DND-41 (cell line): ENCODE measurements at regions not wholly inside any gene's neighbourhood (a gene's known extent, or its start where the extent isn't known, plus 50 kb on each side); places are given as distances from the start of the nearest gene placed in this dataset.

Source experiments
- CTCF ChIP-seq: IDR thresholded peaks from 2 replicates; pipeline ENCODE4 v1.5.1; 2012; ENCODE audit warnings: borderline replicate concordance, low read length, moderate library complexity, mild to moderate bottlenecking; ENCODE audit not compliant: poor library complexity, severe bottlenecking; ENCODE audit errors: extremely low read depth
- EZH2 ChIP-seq: IDR thresholded peaks from 3 replicates; pipeline ENCODE4 v1.6.1; 2012; ENCODE audit warnings: borderline replicate concordance, low read depth, mild to moderate bottlenecking, moderate library complexity, low read length, inconsistent platforms; ENCODE audit not compliant: severe bottlenecking

GRCh38 chrX:896256-896655 lies 265.7 kb downstream of the SHOX start:
- TF ChIP-seq CTCF (no peak), EZH2 (no peak)
